LNCaP clone FGC (cell line): ENCODE measurements at regions not wholly inside any gene's neighbourhood (a gene's known extent, or its start where the extent isn't known, plus 50 kb on each side); places are given as distances from the start of the nearest gene placed in this dataset.

Experiments used
- DNase-seq: peaks from one replicate; pipeline ENCODE4 v3.0.0-alpha.2; 2011; ENCODE audit warnings: low read depth
- H3K4me3 ChIP-seq: 2 replicates; pipeline ENCODE4 v1.5.1; 2011; ENCODE audit warnings: mild to moderate bottlenecking, low read depth, low read length, control low read depth
- CTCF ChIP-seq: IDR thresholded peaks from 2 replicates; pipeline ENCODE4 v1.5.1; 2012; ENCODE audit warnings: mild to moderate bottlenecking; ENCODE audit not compliant: control insufficient read depth, insufficient read depth; ENCODE audit errors: extremely low read depth

DNA sequence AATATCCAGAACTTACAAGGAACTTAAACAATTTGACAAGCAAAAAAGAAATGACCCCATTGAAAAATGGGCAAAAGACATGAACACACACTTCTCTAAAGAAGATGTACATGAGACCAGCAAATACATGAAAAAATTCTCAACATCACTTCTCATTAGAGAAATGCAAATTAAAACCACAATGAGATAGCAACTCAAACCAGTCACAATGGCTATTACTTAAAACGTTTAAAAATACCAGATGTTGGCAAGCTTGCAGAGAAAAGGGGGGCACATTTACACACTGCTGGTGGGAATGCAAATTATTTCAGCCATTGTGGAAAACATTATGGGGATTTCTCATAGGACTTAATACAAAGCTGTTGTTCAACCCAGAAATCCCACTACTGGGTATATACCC is 1634.0 kb downstream of the NCAM2 start:
- no peak overlapping the region for H3K4me3 ChIP-seq
- no peak for TF ChIP-seq CTCF
- no peak for DNase-seq

- no peak for TF ChIP-seq CTCF
- DNase-seq: no peak
- no peak overlapping the region for H3K4me3 ChIP-seq
Measured at GRCh38 chr21:22649246-22649645, 1651.0 kb downstream of the NCAM2 start.

DNA sequence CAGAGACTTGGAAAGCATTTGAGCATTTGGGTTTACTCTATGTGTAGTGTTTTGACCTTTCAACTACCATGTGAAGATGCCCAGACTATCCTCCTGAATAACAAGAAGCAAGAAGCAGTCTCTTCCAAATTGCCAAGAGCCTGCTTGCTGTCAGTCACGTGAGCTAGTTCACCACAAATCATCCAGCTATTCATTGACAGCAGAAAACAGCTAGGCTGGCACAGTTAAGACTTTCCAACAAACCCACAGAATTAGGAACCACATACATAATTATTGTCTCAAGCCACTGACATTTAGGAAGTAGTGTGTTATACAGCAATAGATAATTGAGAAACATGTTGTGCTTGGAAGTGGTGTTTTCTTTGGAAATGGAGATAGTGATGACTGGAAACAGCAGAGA is 1652.0 kb downstream of the NCAM2 start:
- H3K4me3 ChIP-seq: no peak overlapping the region
- TF ChIP-seq CTCF: no peak
- DNase-seq: no peak

DNA sequence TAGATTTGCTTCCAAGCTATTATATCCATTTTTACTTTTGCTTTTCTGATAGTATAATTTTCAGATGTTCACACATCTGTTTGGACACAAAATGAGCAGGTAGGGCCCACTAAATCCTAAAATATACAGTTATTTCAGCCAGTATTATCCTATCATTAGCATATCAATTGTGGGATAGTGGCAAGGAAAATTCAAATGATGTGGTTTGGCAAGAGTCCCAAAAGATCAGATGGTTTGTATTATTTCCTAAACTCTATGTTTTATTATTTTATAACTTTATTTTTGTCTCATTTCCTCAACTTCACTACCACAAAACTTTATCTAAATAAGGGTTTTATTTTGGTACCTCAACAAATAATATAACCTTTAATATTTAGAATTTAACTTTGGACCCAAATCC is 1659.6 kb downstream of the NCAM2 start:
- DNase-seq: no peak
- H3K4me3 ChIP-seq: no peak overlapping the region
- TF ChIP-seq CTCF: no peak

DNA sequence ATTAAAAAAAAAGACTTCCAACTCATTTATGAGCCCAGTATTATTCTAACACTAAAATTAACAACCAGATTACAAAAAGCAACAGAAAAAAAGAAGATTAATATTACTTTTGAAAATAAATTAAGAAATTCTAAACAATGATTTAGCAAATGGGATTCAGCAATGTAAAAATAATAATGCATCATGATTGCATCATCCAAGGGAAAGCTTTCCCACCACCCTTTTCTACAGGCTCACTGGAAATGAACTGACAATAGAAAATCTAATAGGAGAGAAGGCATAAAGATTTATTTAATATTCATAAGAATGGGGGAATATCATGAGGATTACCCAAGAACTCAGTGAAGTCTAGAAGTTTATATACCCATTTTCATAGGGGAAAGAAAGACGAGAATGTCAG is 1671.9 kb downstream of the NCAM2 start:
- DNase-seq: no peak
- H3K4me3 ChIP-seq: no peak overlapping the region
- no peak for TF ChIP-seq CTCF

- no peak for DNase-seq
- TF ChIP-seq CTCF: no peak
- H3K4me3 ChIP-seq: no peak overlapping the region
Measured at GRCh38 chr21:22679207-22679606, 1681.0 kb downstream of the NCAM2 start.

- DNase-seq: no peak
- no peak overlapping the region for H3K4me3 ChIP-seq
- no peak for TF ChIP-seq CTCF
Measured at GRCh38 chr21:22691658-22692057, 1693.4 kb downstream of the NCAM2 start.
